22Rv1 (cell line): ENCODE measurements at regions not wholly inside any gene's neighbourhood (a gene's known extent, or its start where the extent isn't known, plus 50 kb on each side); places are given as distances from the start of the nearest gene placed in this dataset.

Experiments
- ZFX ChIP-seq: fragments of 450-650 bp; IDR thresholded peaks from 2 replicates; pipeline ENCODE4 v1.6.1; 2017; ENCODE audit warnings: antibody characterized with exemption, borderline replicate concordance
- TF ChIP-seq, protein P1 (sequence below): fragments of 450-650 bp; IDR thresholded peaks from 2 replicates; pipeline ENCODE4 v1.5.1; 2017; ENCODE audit warnings: mild to moderate bottlenecking

DNA sequence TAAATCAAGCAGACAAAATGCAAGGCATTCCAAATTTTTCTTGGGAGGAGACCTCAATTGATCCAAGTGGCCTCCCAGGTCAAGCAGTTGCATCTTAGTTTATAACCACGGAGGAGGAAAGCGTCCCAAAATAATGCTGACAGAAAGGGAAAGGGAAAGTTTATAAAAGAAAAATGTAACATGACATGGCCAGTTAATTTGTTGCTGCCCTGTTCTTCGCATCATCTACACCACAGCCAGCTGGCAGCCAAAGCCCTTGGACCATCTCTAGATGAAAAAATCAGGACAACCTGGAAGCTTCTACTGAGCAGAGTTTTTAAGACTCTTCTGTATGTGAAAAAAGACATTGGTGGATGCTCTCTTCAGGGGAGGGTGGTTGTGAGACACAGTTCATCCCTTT, 128.8 kb upstream of the FBXL7 start:
- TF ChIP-seq, protein P1, sequence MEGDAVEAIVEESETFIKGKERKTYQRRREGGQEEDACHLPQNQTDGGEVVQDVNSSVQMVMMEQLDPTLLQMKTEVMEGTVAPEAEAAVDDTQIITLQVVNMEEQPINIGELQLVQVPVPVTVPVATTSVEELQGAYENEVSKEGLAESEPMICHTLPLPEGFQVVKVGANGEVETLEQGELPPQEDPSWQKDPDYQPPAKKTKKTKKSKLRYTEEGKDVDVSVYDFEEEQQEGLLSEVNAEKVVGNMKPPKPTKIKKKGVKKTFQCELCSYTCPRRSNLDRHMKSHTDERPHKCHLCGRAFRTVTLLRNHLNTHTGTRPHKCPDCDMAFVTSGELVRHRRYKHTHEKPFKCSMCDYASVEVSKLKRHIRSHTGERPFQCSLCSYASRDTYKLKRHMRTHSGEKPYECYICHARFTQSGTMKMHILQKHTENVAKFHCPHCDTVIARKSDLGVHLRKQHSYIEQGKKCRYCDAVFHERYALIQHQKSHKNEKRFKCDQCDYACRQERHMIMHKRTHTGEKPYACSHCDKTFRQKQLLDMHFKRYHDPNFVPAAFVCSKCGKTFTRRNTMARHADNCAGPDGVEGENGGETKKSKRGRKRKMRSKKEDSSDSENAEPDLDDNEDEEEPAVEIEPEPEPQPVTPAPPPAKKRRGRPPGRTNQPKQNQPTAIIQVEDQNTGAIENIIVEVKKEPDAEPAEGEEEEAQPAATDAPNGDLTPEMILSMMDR, result no peak
- TF ChIP-seq ZFX, result no peak
